Mononuclear cell (primary cell): ENCODE measurements at regions not wholly inside any gene's neighbourhood (a gene's known extent, or its start where the extent isn't known, plus 50 kb on each side); places are given as distances from the start of the nearest gene placed in this dataset.

Experiments
- H3K27me3 ChIP-seq: 2 replicates; pipeline ENCODE4 v1.6.0; 2011; ENCODE audit warnings: low read length, control low read depth; ENCODE audit not compliant: insufficient read depth
- H3K4me1 ChIP-seq: 2 replicates; pipeline ENCODE4 v1.5.1; 2011; ENCODE audit warnings: mild to moderate bottlenecking, low read length, control low read depth; ENCODE audit not compliant: insufficient read depth
- H3K4me3 ChIP-seq: 2 replicates; pipeline ENCODE4 v1.5.1; 2011; ENCODE audit warnings: mild to moderate bottlenecking, low read length, moderate library complexity
- H3K9me3 ChIP-seq: 2 replicates; pipeline ENCODE4 v1.5.1; 2011; ENCODE audit warnings: low read depth, mild to moderate bottlenecking, control low read depth, low read length

DNA sequence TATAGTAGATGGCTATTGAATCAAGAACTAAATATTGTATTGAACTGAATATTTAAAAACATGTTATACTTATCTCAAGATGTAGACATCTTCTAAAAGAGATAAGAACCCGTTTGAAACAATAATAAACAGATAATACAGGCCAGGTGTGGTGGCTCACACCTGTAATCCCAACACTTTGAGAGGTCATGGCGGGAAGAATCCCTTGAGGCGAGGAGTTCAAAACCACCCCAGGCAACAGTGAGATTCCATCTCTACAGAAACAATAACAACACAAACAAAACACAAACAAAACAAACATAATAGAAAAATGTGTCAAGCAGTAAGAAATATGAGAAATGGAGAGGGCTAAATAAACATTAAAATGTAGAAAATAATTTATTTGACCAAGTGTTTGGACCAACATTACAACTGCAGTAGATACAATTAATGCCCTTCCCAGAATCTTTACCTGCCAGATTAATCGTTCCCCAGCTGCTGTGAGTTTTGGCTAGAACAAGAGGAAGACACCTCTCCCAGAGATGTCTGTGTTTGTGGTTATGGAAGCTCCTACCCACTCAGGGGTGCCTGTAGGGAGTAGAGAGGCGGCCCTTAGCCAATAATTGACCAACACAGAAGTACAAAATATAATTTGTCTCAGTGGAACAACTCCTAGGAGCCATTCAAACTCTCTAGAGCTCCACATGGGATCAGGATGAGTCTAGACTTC, 111.9 kb upstream of the AGTR1 start:
- Histone ChIP-seq H3K27me3 (no peaks in the 10 kb centered on the region), H3K4me3 (no peak overlapping the region)

DNA sequence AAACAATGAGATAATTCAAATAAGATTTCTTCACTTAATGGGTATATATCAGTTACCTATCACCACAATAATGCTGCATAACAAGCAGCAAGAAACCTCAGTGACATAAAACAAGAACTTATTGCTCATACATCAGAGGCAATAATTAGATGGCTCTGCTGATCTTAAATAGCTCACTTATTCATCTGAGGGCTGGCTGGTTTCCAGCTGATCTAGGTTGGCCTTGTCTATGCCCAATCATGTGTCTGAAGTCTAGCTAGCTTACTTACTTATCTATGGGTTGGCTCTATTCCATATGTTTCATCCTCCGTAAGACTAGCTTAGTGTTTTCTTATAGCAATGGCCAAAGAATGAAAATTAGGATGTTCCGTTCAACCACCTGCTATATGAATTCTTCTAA, 109.4 kb upstream of the AGTR1 start:
- Histone ChIP-seq H3K27me3 (no peaks in the 10 kb centered on the region), H3K4me3 (no peak overlapping the region), H3K9me3 (no peaks in the 10 kb centered on the region), H3K4me1 (no peaks in the 10 kb centered on the region)

More for the DNA sequence above, 111.9 kb upstream of the AGTR1 start:
- H3K9me3 ChIP-seq = no peaks in the 10 kb centered on the region
- H3K4me1 ChIP-seq = no peaks in the 10 kb centered on the region

DNA sequence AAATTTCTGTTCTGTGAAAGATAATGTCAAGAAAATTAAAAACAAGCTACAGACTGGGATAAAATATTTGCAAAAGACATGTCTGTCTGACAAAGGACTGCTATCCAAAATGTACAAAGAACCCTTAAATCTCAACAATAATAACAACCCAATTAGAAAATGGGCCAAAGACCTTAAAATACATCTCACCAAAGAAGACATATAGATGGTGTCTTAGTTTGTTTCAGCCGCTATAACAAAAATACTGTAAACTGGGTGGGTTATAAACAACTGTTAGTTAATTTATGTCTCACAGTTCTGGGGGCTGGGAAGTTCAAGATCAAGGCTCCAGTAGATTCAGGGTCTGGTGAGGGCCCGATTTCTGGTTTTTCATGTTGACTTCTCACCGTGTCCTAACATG, 106.2 kb upstream of the AGTR1 start:
- Histone ChIP-seq H3K4me3 (no peak overlapping the region), H3K27me3 (no peaks in the 10 kb centered on the region), H3K4me1 (no peaks in the 10 kb centered on the region), H3K9me3 (no peaks in the 10 kb centered on the region)

DNA sequence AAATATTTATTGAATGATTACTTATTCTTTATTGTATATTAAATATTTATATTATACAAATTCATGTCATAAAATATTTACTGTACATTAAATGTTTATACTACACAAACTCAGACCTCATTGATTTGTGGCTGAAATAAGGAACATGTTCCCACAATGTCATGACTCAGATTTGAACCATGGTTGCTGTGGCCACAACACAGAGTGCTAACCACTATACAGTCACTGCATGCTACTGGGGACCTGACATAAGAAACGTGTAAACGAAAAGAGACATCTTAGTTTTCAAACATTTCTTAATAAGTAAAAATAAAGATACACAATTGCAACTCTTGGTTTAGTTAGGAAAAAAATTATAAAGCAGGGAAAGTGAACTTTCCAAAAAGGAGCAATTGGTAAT, 99.1 kb upstream of the AGTR1 start:
- Histone ChIP-seq H3K4me3 (no peak overlapping the region), H3K4me1 (no peaks in the 10 kb centered on the region), H3K9me3 (no peaks in the 10 kb centered on the region), H3K27me3 (no peaks in the 10 kb centered on the region)

DNA sequence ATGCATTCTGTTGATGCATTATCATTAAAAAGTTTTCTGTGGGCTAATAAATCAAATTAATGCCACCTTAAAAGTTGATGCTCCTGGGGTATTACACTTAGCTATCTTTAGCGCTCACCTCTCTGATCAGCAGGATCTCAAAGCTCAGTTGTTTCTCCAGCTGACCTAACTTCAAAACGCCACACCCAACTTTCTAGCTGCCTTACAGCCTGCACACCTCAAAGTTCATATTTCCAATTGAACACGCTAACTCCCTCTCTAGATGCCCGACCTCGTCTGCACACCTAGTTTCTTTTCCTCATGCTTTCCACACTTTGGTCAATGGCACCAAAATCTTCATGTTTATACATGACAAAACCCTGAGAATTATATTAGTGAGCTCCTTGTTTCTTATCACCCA, 98.2 kb upstream of the AGTR1 start:
- no peaks in the 10 kb centered on the region for H3K4me1 ChIP-seq
- H3K9me3 ChIP-seq = no peaks in the 10 kb centered on the region
- no peak overlapping the region for H3K4me3 ChIP-seq
- H3K27me3 ChIP-seq = no peaks in the 10 kb centered on the region

DNA sequence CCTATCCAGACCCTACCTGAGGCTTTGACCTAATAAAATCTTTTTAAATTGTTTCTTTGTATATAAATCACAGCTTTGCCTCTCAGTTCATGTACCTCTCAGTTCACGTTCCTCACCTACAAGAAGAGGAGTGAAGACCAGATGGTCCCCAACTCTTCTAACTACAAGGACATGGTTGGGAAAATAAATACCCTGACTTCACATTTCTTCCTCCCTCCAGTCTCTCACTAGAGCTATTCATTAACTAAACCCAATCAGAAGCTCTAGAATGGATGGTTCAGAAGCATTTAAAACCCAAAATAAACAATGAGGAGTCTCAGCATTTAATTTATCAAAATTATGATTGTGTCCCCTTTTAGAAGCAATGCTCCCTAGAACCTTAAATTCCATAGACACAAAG, 97.3 kb upstream of the AGTR1 start:
- no peak overlapping the region for H3K4me3 ChIP-seq
- H3K27me3 ChIP-seq = no peaks in the 10 kb centered on the region
- no peaks in the 10 kb centered on the region for H3K9me3 ChIP-seq
- H3K4me1 ChIP-seq = no peaks in the 10 kb centered on the region

DNA sequence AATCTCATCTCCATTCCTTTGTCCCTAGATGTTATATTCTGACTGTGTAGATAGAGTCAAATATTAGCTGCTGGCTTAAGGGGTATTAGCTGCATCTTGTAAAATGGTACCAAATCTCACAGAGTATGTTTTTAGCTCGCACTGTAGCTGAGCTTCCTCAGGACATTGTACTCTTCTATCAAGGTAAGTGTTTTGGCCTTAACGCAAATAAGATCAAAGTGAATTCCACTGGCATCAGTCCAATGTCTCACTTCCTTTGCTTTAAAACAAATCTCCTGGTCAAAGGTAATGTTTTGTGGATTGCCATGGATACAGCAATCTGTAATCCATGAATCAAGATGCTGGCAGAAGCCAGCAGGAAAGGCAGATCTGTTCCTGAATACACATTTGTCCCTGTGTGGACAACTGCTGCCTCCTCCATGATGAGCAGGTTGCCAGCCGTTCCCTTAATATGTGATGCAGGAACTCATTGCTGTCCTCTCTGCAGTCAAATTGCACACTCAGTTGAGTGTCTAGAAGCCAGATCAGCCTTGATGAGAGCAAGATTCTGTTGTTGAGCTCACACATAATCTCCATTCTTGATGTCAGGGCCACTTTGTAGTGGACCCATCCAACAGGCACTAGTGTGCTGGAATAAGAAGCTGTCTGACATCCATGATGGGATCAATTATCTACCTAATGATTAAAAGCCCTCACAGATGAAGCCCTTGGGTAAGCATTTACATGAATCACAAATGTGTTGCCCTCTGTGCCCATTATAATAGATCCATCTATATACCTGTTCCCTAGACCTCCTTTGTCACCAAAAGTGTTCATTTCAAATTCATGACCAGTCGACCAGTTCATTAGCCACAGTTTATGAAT, 96.6 kb upstream of the AGTR1 start:
- Histone ChIP-seq H3K4me1 (no peaks in the 10 kb centered on the region), H3K27me3 (no peaks in the 10 kb centered on the region), H3K9me3 (no peaks in the 10 kb centered on the region), H3K4me3 (no peak overlapping the region)

DNA sequence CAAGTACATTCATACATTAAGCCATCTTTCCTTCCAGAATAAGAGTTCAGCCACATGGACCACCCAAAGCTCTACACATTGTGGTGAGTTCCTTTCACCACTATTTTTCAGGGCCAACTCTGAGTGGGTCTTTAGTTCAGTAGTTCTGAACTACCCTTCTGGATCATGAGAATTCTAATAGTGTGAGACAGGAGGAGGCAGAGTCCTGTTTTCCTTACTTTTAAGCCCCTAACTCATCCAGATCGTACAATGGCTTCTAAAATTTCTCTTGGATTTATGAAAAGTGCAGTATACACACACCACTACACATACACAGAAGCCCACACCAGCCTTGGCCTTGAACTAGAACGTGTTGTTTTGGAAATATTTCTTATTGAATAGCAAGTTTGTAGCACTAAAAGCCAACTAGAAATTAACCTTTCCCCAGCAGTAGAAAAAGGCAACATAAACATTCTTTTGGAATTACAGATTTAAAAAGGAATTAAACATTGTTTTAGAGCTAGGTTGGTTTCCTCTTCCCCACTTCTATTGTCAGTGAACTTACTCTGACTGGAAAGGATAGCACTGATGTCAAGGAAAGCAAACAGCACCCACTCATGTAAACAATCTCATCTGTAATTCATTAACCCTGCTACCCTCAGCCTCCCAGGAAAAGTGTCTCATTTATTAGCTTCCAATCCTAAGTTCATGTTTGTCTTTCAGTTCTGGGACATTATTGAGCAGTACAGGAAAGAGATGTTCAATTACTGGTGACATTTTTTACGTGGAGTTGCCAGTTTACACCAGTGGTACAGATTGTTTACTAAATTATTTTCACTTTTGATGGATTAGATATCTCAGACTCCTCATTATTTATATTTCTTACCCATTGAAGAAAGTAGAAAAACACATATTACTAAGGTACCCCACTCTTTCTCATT, 95.7 kb upstream of the AGTR1 start:
- H3K4me1 ChIP-seq = no peaks in the 10 kb centered on the region
- no peaks in the 10 kb centered on the region for H3K9me3 ChIP-seq
- no peaks in the 10 kb centered on the region for H3K27me3 ChIP-seq
- H3K4me3 ChIP-seq = no peak overlapping the region

DNA sequence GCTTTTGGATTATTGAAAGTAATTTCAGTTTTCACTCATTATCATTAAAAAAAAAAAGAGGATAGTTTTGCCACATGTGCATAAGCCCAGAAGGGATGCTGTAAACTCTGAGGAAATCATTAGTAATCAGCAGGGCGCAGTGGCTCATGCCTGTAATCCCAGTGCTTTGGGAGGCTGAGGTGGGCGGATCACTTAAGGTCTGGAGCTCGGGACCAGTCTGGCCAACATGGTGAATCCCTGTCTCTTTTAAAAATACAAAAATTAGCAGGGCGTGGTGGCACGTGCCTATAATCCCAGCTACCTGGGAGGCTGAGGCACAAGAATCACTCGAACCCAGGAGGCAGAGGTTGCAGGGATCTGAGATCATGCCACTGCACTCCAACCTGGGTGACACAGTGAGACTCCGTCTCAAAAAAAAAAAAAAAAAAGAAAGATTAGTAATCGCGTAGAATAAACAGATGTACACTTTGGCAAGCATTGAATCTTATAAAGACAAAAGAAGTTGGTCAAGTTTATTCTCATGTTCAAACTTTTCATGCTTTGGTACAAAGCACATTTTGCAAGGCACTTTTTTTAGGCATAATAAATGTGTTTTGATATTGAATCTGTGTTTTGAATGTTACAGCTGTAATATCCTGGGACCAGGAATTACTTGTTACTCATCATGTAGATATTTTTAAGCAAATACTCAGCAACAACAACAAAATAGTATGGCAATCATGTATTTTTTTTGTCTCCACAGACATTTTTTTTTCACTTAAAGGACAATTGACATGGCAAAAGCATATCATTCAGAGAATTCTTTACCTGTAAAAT, 93.2 kb upstream of the AGTR1 start:
- Histone ChIP-seq H3K4me1 (no peaks in the 10 kb centered on the region), H3K27me3 (no peaks in the 10 kb centered on the region), H3K9me3 (no peaks in the 10 kb centered on the region), H3K4me3 (no peak overlapping the region)

DNA sequence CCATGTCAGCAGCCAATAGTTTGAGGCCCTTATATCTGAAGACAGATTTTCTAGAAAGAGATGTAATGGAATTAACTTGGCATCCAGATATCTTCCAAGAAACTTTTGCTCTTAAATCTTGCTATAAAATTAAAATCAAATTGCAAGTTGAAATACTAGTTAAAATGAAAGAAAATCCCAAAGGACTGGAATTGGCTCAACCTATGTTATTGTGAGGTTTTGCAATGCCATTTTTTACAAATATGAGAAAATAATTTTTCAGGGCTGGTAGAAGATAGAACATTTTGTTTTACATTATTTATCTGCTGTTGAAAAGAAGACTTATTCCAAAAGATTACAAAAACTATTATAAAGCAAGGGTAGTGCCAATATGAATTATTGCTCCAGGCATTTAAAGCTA, 92.2 kb upstream of the AGTR1 start:
- Histone ChIP-seq H3K27me3 (no peaks in the 10 kb centered on the region), H3K9me3 (no peaks in the 10 kb centered on the region), H3K4me1 (no peaks in the 10 kb centered on the region), H3K4me3 (no peak overlapping the region)

DNA sequence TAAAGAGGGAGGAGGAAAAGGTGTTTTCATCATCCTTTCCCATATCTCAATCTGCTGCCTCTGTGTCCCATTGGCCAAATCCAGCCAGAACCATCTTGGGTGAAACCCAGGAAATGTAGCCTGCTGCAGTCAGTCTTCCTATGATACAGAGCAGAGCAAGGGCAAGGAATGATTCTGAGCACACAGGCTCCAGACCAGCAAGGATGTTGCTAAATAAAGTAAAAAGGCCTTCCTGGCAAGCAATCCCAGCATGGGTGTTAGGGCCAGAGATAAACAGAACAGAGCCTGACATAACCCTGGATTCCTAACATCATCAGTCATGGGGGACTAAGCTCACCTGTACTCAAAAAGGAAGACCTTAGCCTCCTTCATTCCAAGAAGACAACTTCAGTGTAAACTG, 90.7 kb upstream of the AGTR1 start:
- Histone ChIP-seq H3K4me1 (no peaks in the 10 kb centered on the region), H3K9me3 (no peaks in the 10 kb centered on the region), H3K4me3 (no peak overlapping the region), H3K27me3 (no peaks in the 10 kb centered on the region)

DNA sequence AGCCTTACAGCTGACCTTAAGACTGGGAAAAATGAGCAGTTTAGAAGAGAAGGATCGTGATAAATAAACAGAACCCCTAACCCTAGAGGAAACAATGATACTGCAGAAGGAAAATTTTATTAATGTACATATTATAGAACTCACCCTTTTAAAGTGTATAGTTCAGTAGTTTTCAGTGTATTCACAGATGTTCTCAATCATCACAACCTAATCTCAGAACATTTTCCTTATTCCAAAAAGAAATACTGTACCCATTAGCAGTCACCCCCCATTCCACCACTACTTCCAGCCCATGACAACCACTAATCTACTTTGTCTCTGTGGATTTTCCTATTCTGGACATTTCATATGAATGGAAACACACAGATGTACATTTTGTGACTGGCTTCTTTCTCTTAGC, 90.2 kb upstream of the AGTR1 start:
- H3K4me3 ChIP-seq = no peak overlapping the region
- H3K4me1 ChIP-seq = no peaks in the 10 kb centered on the region
- no peaks in the 10 kb centered on the region for H3K9me3 ChIP-seq
- no peaks in the 10 kb centered on the region for H3K27me3 ChIP-seq

DNA sequence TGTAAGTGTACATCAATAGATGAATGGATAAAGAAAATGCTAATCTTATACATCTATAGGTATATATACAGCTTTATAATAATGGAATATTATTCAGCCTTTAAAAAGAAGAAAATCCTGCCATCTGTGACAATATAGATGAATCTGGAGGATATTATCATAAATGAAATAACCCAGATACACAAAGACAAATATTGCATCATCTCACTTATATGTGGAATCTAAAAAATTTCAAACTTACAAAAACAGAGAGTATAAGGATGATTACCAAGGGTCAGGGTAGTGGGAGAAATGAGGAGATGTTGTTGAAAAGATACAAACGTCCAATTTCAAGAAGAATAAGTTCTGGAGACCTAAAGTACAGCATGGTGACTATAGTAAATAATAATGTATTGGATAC, 85.4 kb upstream of the AGTR1 start:
- no peaks in the 10 kb centered on the region for H3K9me3 ChIP-seq
- H3K4me1 ChIP-seq = no peaks in the 10 kb centered on the region
- H3K4me3 ChIP-seq = no peak overlapping the region
- H3K27me3 ChIP-seq = no peaks in the 10 kb centered on the region

DNA sequence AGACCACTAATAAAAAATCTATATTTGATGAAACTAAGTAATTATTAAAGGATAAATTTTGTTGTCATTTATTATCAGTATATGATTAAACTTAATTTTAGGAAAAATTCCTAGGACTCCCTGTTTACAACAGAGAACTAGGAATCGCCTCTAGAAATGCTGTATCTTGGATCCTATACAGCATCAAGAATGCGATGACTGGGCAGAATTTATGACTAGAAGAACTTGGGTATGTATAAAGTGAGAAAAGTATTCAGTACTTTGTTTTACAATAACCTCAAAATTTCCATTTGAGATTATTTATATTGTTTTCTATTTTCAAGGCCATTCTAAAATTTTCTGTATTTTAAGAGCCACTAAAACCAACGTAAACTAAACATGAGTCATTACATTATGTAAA, 82.3 kb upstream of the AGTR1 start:
- H3K9me3 ChIP-seq = no peaks in the 10 kb centered on the region
- H3K4me1 ChIP-seq = no peaks in the 10 kb centered on the region
- no peak overlapping the region for H3K4me3 ChIP-seq
- no peaks in the 10 kb centered on the region for H3K27me3 ChIP-seq
